ENCODE measurements at regions not wholly inside any gene's neighbourhood (a gene's known extent, or its start where the extent isn't known, plus 50 kb on each side); places are given as distances from the start of the nearest gene placed in this dataset.

- FAIRE-seq: no peak
Observed at GRCh38 chr9:119905724-119906123, 536.5 kb upstream of the BRINP1 start.

More at GRCh38 chr9:119905724-119906123, 536.5 kb upstream of the BRINP1 start:
- no peak overlapping the region for H3K27ac ChIP-seq (ENCODE audit: insufficient read depth, low read depth, low read length)
- H2AFZ ChIP-seq (ENCODE audit: low read depth, low read length): no peak overlapping the region
- ChIA-PET CTCF (no interaction called here), POLR2A (no interaction called here)
- no peaks in the 10 kb centered on the region for H3K9me3 ChIP-seq (replicated peaks; ENCODE audit: control insufficient read depth, insufficient read depth, low read length)
- no peaks in the 10 kb centered on the region for H3K4me1 ChIP-seq (ENCODE audit: control insufficient read depth, extremely low read depth, insufficient read depth, low read length)
- DNase-seq (ENCODE audit: low read depth, low spot score): no peak
- no peaks in the 10 kb centered on the region for H4K20me1 ChIP-seq (replicated peaks; ENCODE audit: control insufficient read depth, extremely low read depth, insufficient read depth, low read length)
- intact Hi-C loops (cut with micrococcal nuclease) (no loop called here), dilution Hi-C loops (cut with MboI; ENCODE audit: extremely low pct_ligation_motif_present, low sequenced_read_pairs) (no loop called here)
- TF ChIP-seq FOS (IDR thresholded peaks at IDR 0.05; ENCODE audit: borderline replicate concordance, insufficient read depth, low read length) (no peak), POLR2AphosphoS5 (IDR thresholded peaks at IDR 0.05; ENCODE audit: insufficient read depth, low read depth, low read length) (no peak), CTCF (IDR thresholded peaks at IDR 0.05; ENCODE audit: extremely low read depth in 1 of 2, insufficient read depth in 1 of 2, low read depth in 1 of 2, low read length in 2 of 2) (no peak), POLR2A (IDR thresholded peaks at IDR 0.05; ENCODE audit: low read depth, low read length) (no peak), GATA2 (IDR thresholded peaks at IDR 0.05; ENCODE audit: insufficient read depth, insufficient read length, low read depth, low read length) (no peak), MAX (IDR thresholded peaks at IDR 0.05; ENCODE audit: insufficient read depth, insufficient read length) (no peak), EZH2 (IDR thresholded peaks at IDR 0.05; ENCODE audit: borderline replicate concordance, low read depth, low read length, severe bottlenecking) (no peak), JUN (IDR thresholded peaks at IDR 0.05; ENCODE audit: borderline replicate concordance, insufficient read depth, insufficient read length, low read depth) (no peak)
- no peak overlapping the region for H3K9ac ChIP-seq (replicated peaks; ENCODE audit: extremely low read depth, insufficient read depth, low read length)
- no peaks in the 10 kb centered on the region for H3K36me3 ChIP-seq (ENCODE audit: control insufficient read depth in 2 of 2, extremely low read depth in 1 of 2, insufficient read depth in 2 of 2, low read length in 2 of 2)
- H3K4me2 ChIP-seq (ENCODE audit: insufficient read depth, low read length): no peak overlapping the region
- H3K4me3 ChIP-seq (replicated peaks in 1 of 3; ENCODE audit: insufficient read depth in 1 of 3, low read depth in 1 of 3, low read length in 3 of 3): no peak overlapping the region
- no TSS peak for BruUV-seq (replicated peaks)
- no peaks in the 10 kb centered on the region for H3K79me2 ChIP-seq (ENCODE audit: control insufficient read depth, insufficient read depth, low read length)
- H3K27me3 ChIP-seq (ENCODE audit: control insufficient read depth in 2 of 2, insufficient read depth in 2 of 2, low read length in 2 of 2): no peaks in the 10 kb centered on the region
- H3K9me1 ChIP-seq (replicated peaks; ENCODE audit: control insufficient read depth, extremely low read depth, insufficient read depth, low read length): no peaks in the 10 kb centered on the region

All from endothelial cell of umbilical vein (primary cell).